Suprapubic skin (tissue), 3 donors: ENCODE measurements at regions not wholly inside any gene's neighbourhood (a gene's known extent, or its start where the extent isn't known, plus 50 kb on each side); places are given as distances from the start of the nearest gene placed in this dataset.

Source experiments
- CTCF ChIP-seq, 2 donors: fragments of 200-600 bp in 1 of 2; fragments of 450-650 bp in 1 of 2; sonication (generic) in 1 of 2; IDR thresholded peaks; one replicate each; pipeline ENCODE4 v1.5.1; 2016 to 2019; ENCODE audit warnings: antibody characterized with exemption in 2 of 2, mild to moderate bottlenecking in 1 of 2, moderate library complexity in 1 of 2
- EP300 ChIP-seq: sonication (generic); formaldehyde crosslinking; IDR thresholded peaks from one replicate; pipeline ENCODE4 v1.6.1; 2017; ENCODE audit warnings: antibody characterized with exemption
- POLR2A ChIP-seq, 2 donors: fragments of 450-650 bp; IDR thresholded peaks; one replicate each; pipeline ENCODE4 v1.6.1; 2017; ENCODE audit warnings: antibody characterized with exemption in 2 of 2, mild to moderate bottlenecking in 2 of 2, moderate library complexity in 2 of 2

GRCh38 chr4:74638689-74639088 is 155.6 kb downstream of the BTC start:
- no peak for TF ChIP-seq CTCF (IDR thresholded peaks at IDR 0.05)
- no peak for TF ChIP-seq POLR2A (IDR thresholded peaks at IDR 0.05)
- no peak for TF ChIP-seq EP300
